ENCODE measurements at regions not wholly inside any gene's neighbourhood (a gene's known extent, or its start where the extent isn't known, plus 50 kb on each side); places are given as distances from the start of the nearest gene placed in this dataset.

DNA sequence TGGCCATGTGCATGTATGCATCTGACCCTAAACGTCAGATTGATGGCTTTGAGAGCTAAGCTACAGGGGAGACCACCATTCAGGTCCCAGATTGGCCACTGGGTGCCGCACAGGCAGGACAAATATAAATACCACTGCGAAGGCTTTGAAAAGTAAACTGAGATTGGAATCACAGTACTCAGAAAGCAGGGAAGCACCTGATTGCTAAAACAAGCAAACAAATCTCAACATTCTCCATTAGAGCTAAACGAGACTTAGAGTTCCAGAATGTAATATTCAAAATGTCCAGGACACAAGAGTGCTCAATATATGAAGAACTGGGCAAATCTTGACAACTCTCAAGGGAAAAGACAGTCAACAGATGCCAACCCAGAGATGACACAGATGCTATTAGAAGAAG, 61.0 kb upstream of the GFPT2 start:
- TF ChIP-seq, protein P1, sequence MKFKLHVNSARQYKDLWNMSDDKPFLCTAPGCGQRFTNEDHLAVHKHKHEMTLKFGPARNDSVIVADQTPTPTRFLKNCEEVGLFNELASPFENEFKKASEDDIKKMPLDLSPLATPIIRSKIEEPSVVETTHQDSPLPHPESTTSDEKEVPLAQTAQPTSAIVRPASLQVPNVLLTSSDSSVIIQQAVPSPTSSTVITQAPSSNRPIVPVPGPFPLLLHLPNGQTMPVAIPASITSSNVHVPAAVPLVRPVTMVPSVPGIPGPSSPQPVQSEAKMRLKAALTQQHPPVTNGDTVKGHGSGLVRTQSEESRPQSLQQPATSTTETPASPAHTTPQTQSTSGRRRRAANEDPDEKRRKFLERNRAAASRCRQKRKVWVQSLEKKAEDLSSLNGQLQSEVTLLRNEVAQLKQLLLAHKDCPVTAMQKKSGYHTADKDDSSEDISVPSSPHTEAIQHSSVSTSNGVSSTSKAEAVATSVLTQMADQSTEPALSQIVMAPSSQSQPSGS (CRISPR knock-in tag; IDR thresholded peaks at IDR 0.05; ENCODE audit: borderline replicate concordance, low read depth), result no peak
- TF ChIP-seq, protein P2, sequence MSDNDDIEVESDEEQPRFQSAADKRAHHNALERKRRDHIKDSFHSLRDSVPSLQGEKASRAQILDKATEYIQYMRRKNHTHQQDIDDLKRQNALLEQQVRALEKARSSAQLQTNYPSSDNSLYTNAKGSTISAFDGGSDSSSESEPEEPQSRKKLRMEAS (CRISPR knock-in tag; IDR thresholded peaks at IDR 0.05), result no peak
- TF ChIP-seq, protein P3, sequence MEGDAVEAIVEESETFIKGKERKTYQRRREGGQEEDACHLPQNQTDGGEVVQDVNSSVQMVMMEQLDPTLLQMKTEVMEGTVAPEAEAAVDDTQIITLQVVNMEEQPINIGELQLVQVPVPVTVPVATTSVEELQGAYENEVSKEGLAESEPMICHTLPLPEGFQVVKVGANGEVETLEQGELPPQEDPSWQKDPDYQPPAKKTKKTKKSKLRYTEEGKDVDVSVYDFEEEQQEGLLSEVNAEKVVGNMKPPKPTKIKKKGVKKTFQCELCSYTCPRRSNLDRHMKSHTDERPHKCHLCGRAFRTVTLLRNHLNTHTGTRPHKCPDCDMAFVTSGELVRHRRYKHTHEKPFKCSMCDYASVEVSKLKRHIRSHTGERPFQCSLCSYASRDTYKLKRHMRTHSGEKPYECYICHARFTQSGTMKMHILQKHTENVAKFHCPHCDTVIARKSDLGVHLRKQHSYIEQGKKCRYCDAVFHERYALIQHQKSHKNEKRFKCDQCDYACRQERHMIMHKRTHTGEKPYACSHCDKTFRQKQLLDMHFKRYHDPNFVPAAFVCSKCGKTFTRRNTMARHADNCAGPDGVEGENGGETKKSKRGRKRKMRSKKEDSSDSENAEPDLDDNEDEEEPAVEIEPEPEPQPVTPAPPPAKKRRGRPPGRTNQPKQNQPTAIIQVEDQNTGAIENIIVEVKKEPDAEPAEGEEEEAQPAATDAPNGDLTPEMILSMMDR (IDR thresholded peaks at IDR 0.05), result no peak
- TF ChIP-seq NFYB (CRISPR knock-in tag; conservative IDR thresholded peaks at IDR 0.05; ENCODE audit: low read depth) (no peak), CREB1 (CRISPR knock-in tag; IDR thresholded peaks at IDR 0.05) (no peak)
- TF ChIP-seq, protein P4, sequence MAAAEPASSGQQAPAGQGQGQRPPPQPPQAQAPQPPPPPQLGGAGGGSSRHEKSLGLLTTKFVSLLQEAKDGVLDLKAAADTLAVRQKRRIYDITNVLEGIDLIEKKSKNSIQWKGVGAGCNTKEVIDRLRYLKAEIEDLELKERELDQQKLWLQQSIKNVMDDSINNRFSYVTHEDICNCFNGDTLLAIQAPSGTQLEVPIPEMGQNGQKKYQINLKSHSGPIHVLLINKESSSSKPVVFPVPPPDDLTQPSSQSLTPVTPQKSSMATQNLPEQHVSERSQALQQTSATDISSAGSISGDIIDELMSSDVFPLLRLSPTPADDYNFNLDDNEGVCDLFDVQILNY (CRISPR knock-in tag; IDR thresholded peaks at IDR 0.05), result no peak
- TF ChIP-seq, protein P5, sequence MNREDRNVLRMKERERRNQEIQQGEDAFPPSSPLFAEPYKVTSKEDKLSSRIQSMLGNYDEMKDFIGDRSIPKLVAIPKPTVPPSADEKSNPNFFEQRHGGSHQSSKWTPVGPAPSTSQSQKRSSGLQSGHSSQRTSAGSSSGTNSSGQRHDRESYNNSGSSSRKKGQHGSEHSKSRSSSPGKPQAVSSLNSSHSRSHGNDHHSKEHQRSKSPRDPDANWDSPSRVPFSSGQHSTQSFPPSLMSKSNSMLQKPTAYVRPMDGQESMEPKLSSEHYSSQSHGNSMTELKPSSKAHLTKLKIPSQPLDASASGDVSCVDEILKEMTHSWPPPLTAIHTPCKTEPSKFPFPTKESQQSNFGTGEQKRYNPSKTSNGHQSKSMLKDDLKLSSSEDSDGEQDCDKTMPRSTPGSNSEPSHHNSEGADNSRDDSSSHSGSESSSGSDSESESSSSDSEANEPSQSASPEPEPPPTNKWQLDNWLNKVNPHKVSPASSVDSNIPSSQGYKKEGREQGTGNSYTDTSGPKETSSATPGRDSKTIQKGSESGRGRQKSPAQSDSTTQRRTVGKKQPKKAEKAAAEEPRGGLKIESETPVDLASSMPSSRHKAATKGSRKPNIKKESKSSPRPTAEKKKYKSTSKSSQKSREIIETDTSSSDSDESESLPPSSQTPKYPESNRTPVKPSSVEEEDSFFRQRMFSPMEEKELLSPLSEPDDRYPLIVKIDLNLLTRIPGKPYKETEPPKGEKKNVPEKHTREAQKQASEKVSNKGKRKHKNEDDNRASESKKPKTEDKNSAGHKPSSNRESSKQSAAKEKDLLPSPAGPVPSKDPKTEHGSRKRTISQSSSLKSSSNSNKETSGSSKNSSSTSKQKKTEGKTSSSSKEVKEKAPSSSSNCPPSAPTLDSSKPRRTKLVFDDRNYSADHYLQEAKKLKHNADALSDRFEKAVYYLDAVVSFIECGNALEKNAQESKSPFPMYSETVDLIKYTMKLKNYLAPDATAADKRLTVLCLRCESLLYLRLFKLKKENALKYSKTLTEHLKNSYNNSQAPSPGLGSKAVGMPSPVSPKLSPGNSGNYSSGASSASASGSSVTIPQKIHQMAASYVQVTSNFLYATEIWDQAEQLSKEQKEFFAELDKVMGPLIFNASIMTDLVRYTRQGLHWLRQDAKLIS (CRISPR knock-in tag; IDR thresholded peaks at IDR 0.05; ENCODE audit: borderline replicate concordance), result no peak
- TF ChIP-seq, protein P6, sequence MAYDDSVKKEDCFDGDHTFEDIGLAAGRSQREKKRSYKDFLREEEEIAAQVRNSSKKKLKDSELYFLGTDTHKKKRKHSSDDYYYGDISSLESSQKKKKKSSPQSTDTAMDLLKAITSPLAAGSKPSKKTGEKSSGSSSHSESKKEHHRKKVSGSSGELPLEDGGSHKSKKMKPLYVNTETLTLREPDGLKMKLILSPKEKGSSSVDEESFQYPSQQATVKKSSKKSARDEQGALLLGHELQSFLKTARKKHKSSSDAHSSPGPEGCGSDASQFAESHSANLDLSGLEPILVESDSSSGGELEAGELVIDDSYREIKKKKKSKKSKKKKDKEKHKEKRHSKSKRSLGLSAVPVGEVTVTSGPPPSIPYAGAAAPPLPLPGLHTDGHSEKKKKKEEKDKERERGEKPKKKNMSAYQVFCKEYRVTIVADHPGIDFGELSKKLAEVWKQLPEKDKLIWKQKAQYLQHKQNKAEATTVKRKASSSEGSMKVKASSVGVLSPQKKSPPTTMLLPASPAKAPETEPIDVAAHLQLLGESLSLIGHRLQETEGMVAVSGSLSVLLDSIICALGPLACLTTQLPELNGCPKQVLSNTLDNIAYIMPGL (CRISPR knock-in tag; IDR thresholded peaks at IDR 0.05), result no peak

All from WTC11 (cell line).